HG02870 (cell line): ENCODE measurements at regions not wholly inside any gene's neighbourhood (a gene's known extent, or its start where the extent isn't known, plus 50 kb on each side); places are given as distances from the start of the nearest gene placed in this dataset.
"Not testable (repeated sequence)": the region's sequence is repeated elsewhere in the genome, so short reads cannot be mapped to it uniquely, and the experiment has no call there.

Experiments
- ATAC-seq: cut with Tn5 transposase; IDR thresholded peaks from one replicate; pipeline ENCODE4 v1.9.1; 2021; ENCODE audit warnings: mild to moderate bottlenecking, moderate library complexity; ENCODE audit not compliant: unreplicated experiment

- no peak for ATAC-seq
Observed at GRCh38 chr5:112472614-112473013, 53.5 kb upstream of the EPB41L4A start.

DNA sequence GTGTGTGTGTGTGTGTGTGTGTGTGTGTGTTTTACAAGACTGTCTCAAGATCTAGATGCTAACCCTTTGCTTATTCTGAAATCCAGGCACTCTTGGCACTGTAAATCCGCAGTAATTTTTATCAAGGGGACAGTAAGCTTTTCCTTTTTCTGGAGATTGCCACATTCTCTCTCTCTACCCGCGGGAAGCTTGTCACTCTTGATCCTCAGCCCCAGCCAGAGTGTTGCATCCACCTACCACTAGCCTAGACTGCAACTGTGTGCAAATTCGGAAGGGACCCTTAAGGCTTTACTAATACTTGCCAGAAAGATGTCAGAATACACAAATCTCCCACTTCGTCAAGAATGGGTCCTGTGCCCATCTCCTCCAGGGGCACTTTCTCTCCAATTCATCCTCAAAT lies 54.9 kb upstream of the EPB41L4A start:
- no peak for ATAC-seq

GRCh38 chr5:112475747-112476365 lies 56.8 kb upstream of the EPB41L4A start:
- ATAC-seq: no peak

- no peak for ATAC-seq
Observed at GRCh38 chr5:112479418-112479817, 60.3 kb upstream of the EPB41L4A start.

DNA sequence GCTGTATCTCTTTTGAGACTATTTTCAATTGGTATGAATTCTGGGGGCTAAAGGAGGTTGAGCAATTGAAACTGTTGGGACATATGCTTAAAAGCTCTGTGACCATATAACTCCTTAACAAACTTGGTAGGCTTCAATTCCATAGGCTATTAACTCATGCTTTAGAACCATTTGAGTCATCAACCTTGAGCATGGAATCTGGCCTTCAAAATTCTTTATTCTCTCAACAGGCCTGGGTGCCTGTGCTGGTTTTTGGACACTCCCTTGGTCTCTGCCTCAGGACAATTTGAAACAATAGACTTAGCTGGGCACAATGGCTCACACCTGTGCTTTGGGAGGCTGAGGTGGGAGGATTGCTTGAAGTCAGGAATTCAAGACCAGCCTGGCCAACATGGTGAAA lies 61.4 kb upstream of the EPB41L4A start:
- ATAC-seq: no peak

DNA sequence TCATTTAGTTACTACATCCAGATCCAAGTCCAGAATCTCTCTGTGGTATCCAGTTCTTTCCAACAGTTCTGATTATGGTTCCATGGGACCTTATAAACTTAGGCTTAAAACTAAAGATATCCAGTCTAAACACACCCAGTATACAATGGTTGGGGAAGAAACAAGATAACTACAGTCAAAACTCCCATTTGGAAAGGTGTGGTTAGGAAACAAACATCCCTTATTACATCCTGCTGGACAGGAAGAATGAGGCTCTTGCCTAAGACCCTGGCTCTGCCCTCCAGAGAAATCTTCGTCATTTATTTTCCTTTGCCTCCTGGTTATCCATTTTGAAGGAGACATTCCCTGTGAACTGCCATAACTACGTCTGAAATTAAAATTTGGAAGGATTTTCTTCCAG lies 64.6 kb upstream of the EPB41L4A start:
- no peak for ATAC-seq

DNA sequence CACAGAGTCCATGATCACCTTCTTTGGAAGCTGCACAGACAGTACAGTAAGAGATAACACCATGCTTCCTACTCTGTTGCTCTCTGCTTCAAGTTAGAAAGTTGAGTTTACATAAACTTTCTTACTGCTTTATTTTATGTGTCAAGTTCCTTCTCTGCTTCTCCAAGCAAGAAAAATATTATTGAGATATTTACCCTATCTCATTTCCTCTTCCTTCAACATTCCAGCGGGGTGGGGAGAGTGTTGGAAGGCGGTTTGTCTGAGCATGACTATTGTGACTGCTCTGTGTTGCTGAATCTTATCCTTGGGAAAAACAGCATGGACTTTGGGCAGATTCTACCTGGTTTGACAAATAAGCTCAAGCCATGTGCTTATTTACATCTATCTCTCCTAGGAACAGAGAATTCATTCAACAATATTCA lies 66.9 kb upstream of the EPB41L4A start:
- ATAC-seq: no peak

GRCh38 chr5:112491257-112491656 lies 72.2 kb upstream of the EPB41L4A start:
- ATAC-seq: no peak

DNA sequence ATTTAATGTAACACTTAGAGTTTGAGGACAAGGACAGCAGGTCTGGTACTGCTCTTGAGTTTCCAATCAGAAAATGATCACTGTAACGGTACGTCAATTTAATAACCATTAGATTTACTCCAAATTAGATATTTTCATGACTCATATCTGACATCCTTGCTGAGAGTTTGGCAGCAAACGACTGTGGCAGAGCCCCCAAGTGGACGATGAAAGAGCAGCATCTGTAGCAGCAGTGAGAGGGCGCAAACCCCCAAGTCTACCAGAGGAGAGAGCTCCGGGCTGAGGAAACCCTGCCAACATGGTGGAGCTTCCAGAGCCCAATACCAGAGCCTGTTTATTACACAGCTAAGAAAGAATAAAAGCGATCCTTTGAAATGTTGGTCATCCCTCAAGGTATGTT lies 73.2 kb upstream of the EPB41L4A start:
- ATAC-seq: peak; percentile 100

- not testable (repeated sequence) for ATAC-seq
Observed at GRCh38 chr5:112503749-112504501, 84.8 kb upstream of the EPB41L4A start.

DNA sequence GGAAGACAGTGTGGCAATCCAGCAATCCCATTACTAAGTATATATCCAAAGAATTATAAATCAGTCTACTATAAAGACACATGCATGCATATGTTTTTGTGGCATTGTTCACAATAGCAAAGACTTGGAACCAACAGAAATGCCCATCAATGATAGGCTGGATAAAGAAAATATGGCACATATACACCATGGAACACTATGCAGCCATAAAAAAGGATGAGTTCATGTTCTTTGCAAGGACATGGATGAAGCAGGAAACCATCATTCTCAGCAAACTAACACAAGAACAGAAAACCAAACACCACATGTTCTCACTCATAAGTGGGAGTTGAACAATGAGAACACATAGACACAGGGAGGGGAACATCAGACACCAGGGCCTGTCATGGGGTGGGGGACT lies 90.0 kb upstream of the EPB41L4A start:
- not testable (repeated sequence) for ATAC-seq

- no peak for ATAC-seq
Observed at GRCh38 chr5:112511920-112512319, 92.8 kb upstream of the EPB41L4A start.

DNA sequence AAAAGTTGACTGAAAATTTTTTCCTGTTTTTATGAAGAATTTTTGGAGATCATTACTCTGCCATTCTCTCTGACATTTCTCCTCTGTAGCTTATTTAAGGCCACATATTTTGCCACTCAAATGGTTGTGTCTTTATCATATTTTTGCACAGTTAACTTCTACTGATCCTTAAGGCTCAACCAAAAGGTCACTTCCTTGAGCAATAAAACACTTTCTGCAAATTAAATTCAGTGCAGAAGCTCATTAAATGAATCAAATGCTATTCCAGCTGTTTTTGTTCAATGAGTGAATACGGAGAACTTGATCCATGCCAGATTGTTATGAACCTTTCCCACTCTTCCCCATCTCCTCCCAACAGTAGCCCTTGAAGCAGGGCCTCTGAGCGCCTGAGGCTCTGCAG lies 93.8 kb upstream of the EPB41L4A start:
- no peak for ATAC-seq

DNA sequence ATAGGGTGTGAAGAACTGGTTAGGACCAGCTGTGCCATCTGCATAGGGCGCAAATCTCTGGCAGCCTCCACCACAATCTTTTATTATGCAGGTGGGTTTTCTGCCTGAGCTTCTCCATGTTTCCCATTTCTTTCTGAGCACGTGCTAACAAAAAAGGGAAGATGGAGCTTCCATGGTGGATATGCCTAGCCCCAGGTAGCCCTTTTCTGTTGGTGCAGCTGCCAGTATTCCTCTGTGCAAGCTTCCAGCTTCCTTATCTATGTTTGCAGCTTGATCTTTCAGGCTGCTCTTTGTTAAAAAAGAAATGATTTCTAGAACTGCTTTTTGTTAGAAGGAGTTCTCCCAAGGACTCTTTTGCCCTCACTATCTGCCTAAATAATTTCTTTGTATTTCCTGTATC lies 95.0 kb upstream of the EPB41L4A start:
- ATAC-seq: no peak

GRCh38 chr5:112520474-112520873 lies 101.4 kb upstream of the EPB41L4A start:
- ATAC-seq: not testable (repeated sequence)

GRCh38 chr5:112522891-112523673 lies 104.0 kb upstream of the EPB41L4A start:
- peak; percentile 55 for ATAC-seq

DNA sequence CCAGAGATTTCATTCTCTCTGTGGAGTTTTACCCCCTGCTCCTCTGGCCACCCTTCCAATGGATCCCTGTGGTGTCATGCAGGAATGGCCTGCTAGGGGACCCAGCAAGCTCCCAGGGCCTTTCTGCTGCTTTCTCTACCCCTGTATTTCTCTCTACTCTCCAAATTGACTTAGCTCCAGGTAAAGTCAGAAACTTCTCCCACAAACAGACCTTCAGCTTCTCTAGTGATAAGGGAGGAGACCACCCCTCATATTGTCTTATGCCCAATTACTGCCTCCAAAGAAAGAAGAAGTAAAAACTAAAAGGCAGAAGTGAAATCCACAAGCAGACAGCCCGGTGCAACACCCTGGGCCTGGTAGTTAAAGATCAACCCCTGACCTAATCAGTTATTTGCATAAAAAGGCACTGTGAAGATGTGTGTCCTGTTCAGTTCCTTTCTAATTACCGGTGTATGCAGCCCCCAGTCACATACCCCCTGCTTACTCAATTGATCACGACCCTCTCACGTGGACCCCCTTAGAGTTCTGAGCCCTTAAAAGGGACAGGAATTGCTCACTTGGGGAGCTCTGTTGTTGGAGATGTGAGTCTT lies 104.7 kb upstream of the EPB41L4A start:
- peak; percentile 76 for ATAC-seq

DNA sequence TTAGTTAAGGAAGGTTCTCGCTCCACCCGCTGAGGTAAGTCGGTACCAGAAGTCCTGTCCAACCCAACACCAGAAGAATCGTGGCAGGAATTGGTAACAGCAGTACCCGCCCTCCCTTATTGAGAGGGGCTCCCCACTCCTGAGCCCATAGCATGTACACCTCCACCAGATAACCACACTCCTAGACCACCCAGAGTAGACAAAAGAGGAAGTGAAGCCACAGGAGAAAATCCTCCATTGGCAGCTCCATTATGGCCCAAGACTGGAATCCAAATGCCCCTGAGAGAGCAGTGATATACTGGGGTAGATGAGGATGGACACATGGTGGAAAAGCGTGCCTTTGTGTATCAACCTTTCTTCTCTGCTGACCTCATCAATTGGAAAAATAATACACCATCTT lies 106.1 kb upstream of the EPB41L4A start:
- no peak for ATAC-seq

- no peak for ATAC-seq
Observed at GRCh38 chr5:112528928-112529327, 109.9 kb upstream of the EPB41L4A start.

DNA sequence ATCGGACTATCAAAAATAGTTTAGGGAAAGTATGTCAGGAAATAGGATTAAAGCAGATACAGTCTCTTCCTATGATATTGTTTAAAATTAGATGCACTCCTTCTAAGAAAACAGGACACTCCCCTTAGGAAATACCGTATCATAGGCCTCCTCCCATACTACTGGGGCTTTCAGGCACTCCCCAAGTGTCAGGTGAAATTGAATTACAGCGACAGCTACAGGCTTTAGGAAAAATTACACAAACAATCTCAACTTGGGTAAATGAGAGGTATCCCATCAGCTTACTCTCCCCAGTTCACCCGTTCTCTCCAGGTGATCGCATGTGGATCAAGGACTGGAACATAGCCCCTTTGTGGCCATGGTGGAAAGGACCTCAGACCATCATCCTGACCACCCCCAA lies 110.4 kb upstream of the EPB41L4A start:
- peak; percentile 60 for ATAC-seq

DNA sequence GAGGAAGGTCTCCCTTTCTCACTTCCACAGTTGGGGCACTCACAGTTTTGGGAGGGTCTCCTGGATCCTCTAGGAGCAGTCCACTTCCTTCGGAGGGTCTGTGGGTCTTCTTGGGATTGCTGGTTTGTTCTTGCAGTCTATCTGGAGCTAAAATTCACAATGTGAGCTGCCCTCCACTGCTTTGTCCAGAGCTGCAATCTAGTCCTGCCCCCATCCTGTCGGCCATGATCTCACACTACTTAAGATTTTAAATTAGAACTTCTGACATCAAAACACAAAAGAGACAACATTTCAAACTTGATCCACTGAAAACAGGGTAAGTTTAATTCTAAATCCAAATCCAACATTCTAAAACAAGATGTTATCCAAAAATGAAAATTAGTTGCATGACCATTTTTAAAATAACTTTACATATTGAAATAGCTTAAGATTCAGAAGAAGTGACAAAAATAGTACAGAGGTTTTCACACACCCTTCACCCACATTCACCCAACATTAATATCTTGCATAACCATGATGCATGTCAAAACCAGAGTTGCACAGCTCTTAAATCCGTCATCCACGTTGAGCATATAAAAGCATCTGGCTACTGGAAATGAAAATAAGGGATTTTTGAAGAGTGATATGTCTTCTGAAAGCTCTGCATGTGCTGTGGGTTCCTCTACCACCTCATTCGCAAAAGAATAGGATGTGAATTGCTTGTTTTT lies 113.7 kb upstream of the EPB41L4A start:
- no peak for ATAC-seq
